ENCODE measurements at regions not wholly inside any gene's neighbourhood (a gene's known extent, or its start where the extent isn't known, plus 50 kb on each side); places are given as distances from the start of the nearest gene placed in this dataset.

GRCh38 chrX:22325096-22325495 is 52.4 kb downstream of the CBLL2 start:
- DNase-seq = no peak

DNA sequence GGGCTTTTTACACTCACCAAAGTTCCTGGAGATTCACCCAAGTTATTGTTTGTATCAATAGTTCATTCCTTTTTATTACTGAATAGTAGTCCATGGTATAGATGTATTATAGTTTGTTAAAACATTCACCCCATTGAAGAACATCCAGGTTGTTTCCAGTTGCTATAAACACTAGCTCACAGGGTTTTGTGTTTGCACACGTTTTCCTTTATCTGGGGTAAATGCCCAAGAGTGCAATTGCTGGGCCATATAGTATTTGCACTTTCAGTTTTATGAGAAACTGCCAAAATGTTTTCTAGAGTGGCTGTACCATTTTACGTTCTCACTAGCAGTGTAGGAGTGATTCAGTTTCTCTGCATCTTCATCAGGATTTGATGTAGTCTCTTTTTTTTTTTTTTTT is 57.1 kb downstream of the CBLL2 start:
- DNase-seq = no peak

DNA sequence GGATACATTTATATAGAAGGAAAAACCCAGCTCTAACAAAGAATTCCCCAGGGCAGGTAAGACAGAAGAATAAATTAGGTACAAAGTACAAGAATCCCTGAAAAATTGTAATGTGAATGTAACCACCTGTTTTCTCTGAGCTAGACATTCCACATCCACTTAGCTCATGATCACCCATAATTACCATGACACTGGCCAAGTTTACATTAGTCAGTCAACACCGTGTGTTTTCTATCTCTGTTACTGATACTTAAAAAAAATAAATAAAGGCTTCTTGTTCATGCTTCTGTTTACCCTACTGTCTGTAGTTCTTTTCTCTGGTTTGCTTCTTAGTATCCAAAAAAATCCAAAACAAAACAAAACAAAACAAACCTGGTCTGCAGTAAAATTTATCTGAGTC is 66.0 kb downstream of the CBLL2 start:
- no peak for DNase-seq

DNA sequence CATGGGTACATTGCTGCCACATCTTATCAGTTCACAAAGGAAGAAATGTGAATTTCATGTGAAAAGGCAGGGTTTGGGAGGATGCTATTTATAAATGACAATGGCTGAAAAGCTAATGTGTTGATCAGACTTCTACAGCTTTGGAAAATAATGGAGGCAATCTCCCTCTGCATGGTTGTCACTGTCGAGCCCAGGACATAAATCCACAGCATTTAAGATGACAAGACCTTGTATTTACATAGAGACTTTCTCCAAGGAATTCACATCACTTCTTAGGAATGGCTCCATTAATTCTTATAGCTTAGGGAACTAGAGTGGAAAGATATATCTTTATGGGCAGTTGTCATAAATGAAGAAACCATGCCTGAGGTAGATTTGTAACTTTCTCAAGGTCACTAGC is 66.7 kb downstream of the CBLL2 start:
- DNase-seq = no peak

- no peak for DNase-seq
Observed at GRCh38 chrX:22340022-22340616, 67.4 kb downstream of the CBLL2 start.

DNA sequence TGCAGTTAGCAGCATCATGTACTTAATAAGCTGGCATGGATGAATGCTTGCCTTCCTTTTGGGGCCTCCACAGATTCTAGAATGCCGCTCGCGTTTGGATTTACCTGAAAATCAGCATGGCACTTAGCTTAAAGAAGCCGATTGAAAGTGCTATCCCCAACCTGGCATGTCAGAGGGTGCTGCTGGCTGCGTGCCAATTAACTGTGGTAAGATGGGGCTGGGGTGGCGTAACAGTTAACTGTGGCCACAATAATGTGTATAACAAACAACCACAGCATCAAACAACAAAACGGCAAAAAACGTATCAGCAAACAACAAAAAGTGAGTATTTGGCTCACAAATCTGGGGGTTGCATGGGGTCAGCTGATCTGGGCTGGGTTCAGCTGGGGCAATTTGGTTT is 70.5 kb downstream of the CBLL2 start:
- DNase-seq = no peak

DNA sequence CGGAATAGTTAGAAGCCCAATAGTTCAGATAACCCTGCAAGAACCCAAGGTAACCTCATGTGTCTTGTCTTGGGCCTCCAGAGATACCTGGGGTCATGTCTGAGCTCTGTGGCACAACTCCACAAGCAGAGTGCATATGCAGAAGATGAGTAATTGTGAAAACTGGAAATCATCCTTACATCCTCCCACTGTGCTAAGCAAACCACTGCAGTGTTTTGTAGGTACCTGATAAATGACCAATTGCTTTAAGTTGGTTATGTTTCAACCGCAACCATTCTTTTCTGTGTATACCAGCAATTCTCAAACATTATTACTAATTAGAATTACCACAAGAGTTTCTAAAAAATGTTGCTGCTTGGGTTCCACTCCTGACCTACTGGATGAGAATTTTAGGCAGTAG is 73.2 kb downstream of the CBLL2 start:
- no peak for DNase-seq

- DNase-seq = no peak
Observed at GRCh38 chrX:22347491-22347890, 74.8 kb downstream of the CBLL2 start.

DNA sequence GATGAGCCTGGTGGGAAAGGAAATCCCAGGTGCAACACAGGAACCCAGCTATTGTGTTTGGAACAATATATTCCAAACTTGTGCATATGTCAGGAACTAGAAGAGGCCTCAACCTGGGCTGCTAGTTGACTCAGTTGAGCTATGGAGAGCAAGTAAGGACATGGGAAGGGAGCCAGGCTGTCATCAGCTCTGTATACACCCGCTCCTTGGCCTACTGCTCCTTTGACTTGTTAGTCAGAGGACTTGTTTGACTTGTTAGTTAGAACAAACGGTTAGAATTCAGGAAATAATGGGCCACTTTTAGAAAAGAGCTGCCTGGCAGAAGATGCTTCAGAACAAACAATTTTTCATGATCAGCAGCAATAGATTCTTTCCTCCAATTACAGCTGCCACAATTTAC is 76.4 kb downstream of the CBLL2 start:
- DNase-seq = no peak

GRCh38 chrX:22351076-22351475 is 78.4 kb downstream of the CBLL2 start:
- DNase-seq = no peak

GRCh38 chrX:22351966-22352365 is 79.3 kb downstream of the CBLL2 start:
- no peak for DNase-seq

DNA sequence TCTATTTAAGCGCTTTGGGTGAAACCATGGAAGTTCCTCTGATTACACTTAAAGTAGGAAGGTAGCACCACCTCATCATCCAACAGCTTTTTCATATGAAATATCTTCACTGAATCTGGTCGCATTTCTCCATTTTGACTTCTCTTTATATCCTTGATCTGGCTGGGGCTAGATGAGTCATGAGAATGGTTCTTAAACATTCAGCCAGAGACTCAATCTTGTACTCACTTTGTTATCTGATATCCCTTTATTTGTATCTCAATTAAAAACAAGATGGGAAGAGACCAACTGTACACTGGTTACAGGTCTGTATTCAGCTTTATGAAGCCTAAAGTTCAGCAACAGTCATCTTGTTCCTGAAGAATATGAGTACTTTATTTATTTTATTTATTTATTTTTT is 84.9 kb downstream of the CBLL2 start:
- DNase-seq = no peak

DNA sequence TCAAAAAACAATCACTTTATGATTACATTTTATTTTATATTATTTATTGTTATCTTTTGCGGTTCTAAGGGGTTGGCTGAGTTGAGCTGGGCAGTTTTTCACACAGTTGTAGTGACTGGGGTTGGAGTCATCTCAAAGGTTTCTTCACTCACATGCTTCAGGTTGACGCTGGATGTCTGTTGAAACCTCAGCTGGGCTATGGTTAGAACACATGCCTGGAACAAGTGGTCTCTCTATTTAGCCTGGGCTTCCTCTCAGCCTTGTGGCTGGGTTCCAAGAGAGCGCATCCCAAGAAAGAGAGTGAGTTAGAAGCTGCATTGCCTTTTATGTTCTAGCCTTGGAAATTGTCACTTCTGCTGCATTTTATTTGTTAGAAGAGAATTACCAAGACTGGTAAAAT is 87.4 kb downstream of the CBLL2 start:
- DNase-seq = no peak

DNA sequence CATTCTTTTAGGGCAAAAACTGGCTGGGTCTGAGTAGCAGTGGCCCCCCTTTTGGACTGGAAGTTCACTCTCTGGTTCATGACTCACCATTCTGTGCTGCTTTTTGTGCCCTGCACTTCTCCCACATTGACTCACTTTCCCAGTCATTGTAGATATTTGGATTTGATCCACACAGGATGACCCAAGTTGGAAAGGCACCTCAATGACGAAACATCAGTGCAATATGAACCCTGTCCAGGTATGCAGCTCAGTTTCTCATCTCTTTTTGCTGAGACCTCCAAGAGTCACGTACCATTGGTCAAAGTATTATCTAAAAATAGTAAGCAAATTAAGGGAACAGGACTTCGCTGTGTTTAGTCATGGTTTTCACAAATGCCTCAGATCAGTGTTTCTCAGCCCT is 92.7 kb downstream of the CBLL2 start:
- DNase-seq = no peak

DNA sequence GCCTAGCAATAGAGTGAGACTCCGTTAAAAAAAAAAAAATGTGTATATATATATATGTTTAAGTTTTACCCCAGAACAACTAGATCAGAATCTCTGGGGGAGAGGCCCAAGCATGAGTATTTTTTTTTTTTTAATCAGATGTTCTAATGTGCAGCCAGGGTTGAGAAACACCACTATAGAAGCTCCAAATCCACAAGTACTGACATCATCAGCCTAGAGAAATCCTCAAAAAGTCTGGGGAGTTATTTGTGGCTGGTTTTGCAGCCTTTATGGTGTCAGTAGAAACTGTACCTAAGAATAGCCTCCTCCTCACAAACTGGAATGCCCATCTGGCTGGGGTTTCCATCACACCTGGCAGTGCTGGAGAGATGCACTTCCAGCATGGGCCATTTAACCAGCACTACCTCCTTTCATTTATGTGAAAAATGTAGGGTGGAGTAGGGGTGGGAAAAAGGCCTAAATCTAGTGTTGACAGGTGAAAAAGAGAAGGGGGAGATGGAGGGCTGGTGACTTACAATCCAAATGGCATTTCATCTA is 93.5 kb downstream of the CBLL2 start:
- no peak for DNase-seq

DNA sequence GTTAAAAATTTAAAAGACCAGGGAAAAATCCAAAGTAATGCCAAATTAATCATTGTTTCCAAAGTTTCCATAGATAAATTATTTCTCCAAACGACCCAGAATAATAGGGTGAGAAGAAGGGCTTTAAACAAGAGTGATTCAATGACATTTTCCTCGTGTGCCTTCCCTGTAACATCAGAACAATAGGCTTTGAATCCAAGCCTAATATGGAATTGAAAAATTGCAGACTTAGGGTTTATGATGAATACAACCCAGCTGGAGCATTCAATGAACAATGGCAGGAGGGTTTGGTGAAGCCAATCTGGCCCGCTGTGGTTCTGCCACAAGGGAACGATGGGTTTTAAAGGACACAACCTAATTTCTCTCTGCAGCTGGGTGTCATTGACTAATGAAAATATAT is 94.2 kb downstream of the CBLL2 start:
- DNase-seq = no peak

DNA sequence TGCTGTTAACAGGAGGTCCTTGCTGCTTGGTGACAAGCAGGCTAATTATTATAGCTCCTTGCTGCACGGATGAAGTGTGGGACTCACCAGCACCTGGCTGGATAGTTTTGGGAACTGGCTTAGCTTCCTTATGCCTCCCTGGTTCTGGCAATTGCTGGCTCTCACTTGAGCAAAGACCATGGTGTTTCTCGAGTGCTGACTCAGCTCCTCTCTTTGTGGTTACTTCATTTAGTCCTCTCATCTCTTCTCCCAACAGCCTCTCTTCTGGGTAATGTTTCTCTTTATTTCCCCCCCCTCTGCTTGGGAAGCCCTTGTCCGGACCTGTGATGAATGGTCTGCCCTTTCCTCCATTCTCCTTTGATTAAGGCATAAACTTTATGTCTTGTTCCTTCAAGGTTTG is 100.4 kb downstream of the CBLL2 start:
- DNase-seq = no peak

GRCh38 chrX:22373766-22374165 is 101.1 kb downstream of the CBLL2 start:
- no peak for DNase-seq

DNA sequence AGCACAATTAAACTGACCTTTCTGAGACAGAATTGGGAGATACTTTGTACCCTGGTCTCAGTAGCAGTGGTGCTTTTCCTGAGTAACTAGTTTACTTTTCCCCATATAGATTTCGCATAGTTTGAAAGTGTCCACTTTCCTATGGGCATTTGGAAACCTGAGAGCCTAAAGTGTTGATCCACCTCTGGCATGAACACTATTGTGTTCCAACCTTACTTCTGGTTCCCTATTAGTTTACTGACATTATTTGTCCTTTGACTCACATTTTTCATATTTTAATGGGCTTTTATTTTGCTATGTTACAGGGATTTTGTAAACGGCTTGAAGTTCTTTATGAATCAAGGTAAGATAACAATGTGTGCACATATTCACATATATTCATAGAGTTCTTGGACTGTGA is 103.7 kb downstream of the CBLL2 start:
- DNase-seq = no peak

DNA sequence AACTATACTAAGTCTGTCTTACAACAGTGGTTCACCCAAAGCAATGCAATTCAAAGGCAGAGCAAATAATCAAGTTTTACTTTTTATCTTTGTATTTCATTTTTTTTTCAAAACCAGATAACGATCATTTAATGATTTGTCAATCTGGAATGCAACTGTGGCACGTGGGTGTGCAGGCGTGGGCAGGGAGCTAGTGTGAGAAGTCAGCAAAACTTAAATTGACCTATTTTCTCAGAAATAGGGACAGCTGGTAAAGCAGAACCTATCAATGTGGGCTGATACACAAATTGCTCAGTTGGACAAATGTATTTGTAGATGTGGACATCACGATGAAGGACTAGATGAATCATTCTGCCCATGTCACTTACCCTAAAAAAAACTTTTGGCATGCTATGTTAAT is 105.6 kb downstream of the CBLL2 start:
- DNase-seq = no peak

DNA sequence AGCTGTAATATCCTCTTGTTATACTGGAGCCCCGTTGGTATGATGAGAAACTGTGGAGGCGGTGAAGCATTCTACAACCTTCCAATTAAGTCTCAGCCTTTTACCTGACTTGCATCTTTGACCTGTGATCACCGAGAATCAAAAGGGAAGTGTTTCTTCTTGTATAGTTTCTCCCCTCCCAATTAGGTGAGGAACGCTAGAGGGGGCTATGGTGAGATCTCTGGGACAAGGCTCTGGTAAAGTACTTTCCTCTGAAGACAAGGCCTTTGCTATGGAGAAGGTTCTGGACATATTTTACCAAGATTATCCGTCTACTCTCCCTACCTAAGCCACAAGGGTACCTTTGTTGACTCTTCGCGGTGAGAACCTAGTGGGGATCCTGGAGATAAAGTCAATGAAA is 111.3 kb downstream of the CBLL2 start:
- DNase-seq = no peak

- no peak for DNase-seq
Observed at GRCh38 chrX:22389556-22390179, 117.0 kb downstream of the CBLL2 start.

DNA sequence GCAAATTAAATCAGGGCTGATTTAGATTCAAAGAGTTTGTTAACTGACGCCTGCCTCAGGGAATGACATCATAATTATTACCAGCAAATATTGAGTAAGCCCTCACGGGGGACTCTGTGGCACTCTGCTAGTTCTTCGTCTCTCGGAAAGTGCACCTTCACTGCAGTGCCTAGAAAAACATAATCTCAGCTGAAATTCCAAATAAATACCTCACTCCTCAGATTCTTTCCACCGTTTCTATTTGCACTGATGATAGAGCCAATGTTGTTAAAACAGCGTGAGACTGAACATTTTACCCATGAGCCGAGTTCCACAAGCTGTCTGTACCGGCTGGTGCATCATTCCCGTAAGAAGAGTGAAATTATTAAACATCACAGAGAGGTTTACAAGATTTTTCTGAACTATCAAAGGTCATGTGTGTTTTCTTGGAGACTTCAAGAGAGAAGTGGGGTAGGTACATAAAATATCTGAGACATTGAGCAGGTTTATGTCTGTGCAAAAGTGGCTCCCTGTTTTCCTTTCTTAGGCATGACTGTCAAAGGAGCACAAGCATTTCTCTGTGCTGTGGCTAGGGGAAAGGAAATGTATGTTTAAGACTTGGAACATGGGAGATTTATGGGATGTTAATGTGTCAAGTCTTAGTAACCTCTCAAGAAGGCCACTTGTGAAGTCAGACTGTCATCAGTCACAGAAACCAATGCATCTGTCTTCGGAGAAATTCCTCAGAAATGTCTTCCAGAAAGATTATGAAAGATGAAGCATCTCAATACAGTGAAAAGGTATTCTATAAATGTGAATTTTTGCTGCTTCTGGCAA is 119.6 kb downstream of the CBLL2 start:
- DNase-seq = no peak

DNA sequence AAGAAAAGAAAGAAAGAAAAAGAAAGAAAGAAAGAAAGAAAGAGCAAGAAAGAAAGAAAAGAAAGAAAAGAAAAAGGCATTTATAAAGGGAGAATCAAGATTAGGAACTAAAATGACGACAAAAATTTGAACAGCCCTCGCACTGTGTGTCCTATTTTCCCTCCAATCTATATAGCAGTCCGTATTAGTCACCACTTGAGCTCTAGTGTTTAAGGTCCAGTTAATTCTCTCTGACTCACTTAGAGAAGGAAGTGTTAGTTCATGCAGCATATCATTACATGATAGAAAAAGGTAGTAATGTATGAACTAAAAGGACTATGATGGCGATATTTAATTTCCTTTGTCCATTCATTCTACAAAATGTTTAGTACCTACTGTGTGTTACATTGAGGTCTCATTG is 122.7 kb downstream of the CBLL2 start:
- no peak for DNase-seq
